GM11168 (cell line): ENCODE measurements at regions not wholly inside any gene's neighbourhood (a gene's known extent, or its start where the extent isn't known, plus 50 kb on each side); places are given as distances from the start of the nearest gene placed in this dataset.

Experiments used
- in situ Hi-C: fragments of 300-500 bp; cut with MboI; formaldehyde crosslinking; loops from one replicate; pipeline ENCODE4 v1.12.0; 2022; ENCODE audit warnings: low sequenced_read_pairs; ENCODE audit not compliant: unreplicated experiment

GRCh38 chr16:86429663-86430062, 80.7 kb upstream of the FOXF1 start:
- in situ Hi-C loops: no loop called here

DNA sequence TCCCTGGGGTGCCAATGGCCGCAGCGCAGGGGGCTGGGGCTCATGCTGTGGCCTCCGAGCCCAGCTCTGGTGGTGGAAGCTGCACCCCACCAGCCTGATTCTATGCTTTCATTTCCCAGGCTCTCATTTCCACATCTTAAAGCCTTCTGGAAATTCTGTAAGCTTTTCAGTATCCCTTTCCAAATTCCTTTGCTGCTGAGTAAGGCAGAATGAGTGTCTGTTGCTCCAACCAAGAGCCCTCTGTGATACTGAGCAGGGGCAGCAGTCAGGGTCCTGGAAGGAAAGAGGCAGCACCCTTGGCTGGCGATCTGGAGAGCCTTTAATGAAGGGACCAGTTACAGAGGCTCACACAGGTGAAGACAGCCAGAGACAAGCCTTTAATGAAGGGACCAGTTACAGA, 79.5 kb upstream of the FOXF1 start:
- in situ Hi-C loops: no loop called here

DNA sequence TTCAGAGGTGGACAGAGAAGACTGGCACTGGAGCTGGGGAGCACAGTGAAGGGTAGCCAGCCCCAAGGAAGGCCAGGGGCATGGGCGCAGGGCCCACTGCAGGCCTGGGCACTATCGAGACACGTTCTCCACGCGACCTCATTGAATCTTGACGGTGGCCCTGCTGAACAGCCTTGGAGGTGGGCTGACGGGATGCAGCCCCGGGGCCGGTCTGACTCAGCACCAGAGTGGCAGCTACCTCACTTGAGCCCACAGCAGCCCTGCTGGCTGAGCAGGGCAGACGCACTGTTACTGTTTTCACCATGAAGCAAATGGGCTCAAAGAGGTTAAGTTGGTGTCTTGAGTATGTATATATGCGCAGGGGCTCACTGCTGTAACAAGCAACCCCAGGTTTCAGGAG, 78.8 kb upstream of the FOXF1 start:
- in situ Hi-C loops: no loop called here

GRCh38 chr16:86432048-86432447, 78.3 kb upstream of the FOXF1 start:
- in situ Hi-C loops: no loop called here

DNA sequence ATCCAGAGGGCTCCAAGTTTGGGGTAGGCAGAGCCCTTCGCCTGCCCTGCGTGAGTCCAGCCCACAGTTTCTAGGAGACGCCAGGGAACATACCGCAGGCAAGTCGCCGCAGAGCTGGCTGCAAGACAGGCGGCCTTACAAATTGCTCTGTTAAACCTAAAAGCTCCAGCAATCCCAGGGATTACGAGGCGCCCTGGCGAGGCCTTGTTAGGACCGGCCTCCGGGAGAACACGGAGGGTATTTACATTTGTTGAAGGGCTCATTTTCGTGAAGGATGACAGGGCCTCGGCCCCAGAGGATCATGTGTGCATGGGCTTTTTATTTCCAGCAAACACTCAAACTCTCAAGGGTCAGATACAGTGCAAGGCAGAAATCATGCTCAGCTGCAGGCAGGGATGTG, 77.6 kb upstream of the FOXF1 start:
- in situ Hi-C loops: no loop called here

GRCh38 chr16:86436466-86437185, 73.7 kb upstream of the FOXF1 start:
- in situ Hi-C loops: no loop called here

DNA sequence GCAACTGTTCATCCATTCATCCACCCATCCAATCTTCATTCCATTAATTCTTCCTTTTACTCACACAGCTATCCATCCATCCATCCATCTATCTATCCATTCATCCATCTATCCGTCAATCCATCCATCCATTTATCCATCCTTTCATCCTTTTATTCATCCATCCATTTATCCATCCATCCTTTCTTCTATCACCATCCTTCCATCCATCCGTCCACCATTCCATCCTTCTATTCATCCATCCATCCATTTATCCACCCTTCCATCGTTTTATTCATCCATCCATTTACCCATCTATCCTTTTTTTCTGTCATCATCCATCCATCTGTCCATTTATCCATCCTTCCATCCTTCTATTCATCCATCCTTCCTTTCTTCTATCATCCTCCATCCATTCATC, 73.0 kb upstream of the FOXF1 start:
- in situ Hi-C loops: no loop called here

GRCh38 chr16:86442703-86443102, 67.6 kb upstream of the FOXF1 start:
- in situ Hi-C loops: no loop called here

GRCh38 chr16:86443508-86444147, 66.7 kb upstream of the FOXF1 start:
- in situ Hi-C loops: no loop called here

GRCh38 chr16:86444261-86444660, 66.1 kb upstream of the FOXF1 start:
- in situ Hi-C loops: no loop called here

- in situ Hi-C loops: no loop called here
These were observed 65.7 kb upstream of the FOXF1 start for GRCh38 chr16:86444661-86445060.

- in situ Hi-C loops: no loop called here
These were observed 64.0 kb upstream of the FOXF1 start for GRCh38 chr16:86446279-86446678.

DNA sequence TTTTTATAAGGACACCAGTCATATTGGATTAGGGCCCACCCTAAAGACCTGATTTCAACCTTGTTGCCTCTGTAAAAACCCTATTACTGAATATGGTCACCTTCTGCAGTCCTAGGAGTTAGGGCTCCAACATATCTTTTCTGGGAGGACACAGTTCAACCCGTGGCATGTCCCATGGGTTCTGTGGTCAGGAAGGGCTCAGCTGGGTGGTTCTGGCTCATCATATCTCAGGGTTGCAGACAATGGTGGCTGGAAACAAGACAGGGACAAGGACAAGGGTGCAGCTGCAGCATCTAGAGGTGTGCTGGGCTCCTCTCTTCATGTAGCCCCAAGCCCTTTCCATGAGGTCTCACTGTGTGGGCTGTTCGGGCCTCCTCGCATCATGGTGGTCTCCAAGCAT, 63.1 kb upstream of the FOXF1 start:
- in situ Hi-C loops: no loop called here

DNA sequence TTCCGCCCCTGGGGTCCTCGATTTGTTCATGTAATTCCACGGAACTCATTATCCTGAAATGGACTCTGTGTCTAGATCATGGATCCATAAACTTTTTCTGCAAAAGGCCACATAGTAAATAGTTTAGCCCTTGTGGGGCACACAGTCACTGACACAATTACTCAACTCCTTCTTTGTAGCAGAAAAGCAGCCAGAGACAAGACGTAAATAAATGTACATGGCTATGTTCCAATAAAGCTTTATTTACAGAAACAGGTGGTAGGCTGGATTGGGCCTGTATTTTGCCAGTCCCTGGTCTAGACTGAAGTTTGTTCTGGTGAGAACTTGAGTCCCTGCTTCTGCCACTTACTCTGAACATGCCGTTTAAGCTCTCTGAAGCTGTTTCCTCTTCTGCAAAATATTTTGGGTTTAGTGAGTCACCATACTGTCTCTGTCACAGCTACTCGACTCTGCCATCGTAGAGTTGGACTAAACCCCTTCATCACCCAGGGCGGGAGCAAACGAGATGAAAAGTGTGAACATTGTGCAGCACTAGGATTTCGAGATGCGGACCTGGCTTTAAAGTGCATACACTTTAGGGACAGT, 61.9 kb upstream of the FOXF1 start:
- in situ Hi-C loops: no loop called here

- in situ Hi-C loops: no loop called here
These were observed 60.8 kb upstream of the FOXF1 start for GRCh38 chr16:86449446-86450095.

GRCh38 chr16:86450691-86451090, 59.6 kb upstream of the FOXF1 start:
- in situ Hi-C loops: no loop called here

DNA sequence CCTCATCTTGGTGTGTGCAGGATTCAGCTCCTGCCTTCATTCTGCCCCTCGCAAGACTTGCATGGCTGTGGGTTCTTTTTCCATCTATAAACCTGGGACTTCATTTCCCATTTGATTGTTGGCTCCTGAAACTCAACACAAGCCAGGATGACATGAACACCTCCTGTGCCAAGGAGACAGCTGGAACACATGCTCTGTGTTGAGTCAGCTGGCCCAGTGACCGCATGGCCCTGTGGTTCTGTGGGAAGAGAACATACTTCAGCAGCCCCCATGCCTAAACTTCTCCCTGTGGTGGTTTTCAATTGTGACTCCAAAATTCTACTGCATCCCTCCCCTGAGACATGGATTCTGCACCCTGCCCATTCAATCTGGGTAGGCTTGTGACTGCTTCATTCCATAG, 57.9 kb upstream of the FOXF1 start:
- in situ Hi-C loops: no loop called here

DNA sequence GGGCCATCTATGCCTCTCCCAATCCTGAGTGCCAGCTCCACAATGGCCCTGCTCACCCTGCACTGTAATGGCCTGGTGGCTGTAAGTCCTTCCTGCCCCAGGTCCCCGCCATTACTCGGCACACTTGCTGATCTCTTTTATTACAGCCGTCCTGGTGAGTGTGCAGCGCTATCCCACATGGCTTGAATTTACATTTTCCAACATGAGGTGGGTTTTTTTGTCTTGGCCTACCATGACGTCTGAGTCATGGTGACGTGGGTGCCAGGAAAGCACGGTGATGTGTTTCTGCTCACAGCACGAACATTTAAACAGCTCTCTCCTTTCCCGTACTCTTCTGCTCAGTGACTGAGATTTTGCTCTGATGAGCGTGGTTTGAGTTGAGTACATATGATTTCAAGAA, 55.2 kb upstream of the FOXF1 start:
- in situ Hi-C loops: no loop called here

GRCh38 chr16:86455640-86456039, 54.7 kb upstream of the FOXF1 start:
- in situ Hi-C loops: no loop called here

DNA sequence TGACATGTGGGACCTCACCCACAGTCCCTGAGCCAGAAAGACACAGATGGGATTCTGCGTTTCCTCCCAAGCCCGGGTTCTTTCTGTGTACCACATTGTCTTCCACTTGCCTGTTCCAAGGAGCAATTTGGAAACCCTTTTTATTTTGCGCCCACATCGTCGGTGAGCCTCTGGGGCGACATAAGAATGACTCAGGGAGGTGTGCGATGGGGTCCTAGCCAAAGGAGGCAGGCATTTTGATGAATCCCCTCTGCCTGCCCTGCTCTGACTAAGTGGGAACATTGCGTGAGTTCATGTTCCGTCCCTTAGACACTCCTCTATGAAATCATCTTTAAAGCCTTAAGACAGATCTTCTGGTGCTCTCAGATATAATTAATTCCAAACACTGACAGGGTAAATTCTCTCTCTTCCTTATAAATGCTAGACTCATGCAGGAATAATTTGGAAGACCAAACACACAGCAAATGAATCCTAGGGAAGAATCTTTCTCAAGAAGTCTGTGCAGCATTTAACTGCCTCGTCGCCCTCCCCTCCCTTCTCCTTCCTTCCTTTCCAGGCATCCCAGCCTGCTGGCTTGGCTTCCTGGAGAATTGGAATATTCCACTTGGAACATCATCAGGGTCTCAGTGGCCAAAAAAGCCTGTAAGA, 52.7 kb upstream of the FOXF1 start:
- in situ Hi-C loops: no loop called here
